ENCODE measurements at regions not wholly inside any gene's neighbourhood (a gene's known extent, or its start where the extent isn't known, plus 50 kb on each side); places are given as distances from the start of the nearest gene placed in this dataset.
"Not testable (repeated sequence)": the region's sequence is repeated elsewhere in the genome, so short reads cannot be mapped to it uniquely, and the experiment has no call there.

DNA sequence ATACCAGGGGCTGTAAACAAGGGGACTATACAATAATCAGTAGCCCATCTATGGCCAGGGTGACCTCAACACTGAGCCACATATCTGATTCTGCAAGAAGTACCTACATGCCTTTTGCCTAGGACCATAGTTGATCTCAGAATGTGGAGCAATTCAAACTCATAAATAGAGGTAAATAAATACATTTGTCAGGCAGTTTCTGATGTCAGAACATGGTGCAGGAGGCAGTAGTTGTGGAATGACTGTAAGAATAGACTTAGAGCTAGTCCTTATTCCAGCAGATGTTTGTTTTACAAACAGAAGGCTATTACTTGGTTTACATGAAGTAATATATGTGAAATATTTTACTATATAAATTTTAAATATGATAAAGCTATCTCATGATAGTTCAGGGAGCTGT, 330.7 kb upstream of the DAB2 start:
- peak; percentile 42 for DNase-seq (ENCODE audit: low read depth)
- no peak overlapping the region for H3K4me3 ChIP-seq (ENCODE audit: low read depth, low read length)
- TF ChIP-seq CTCF (IDR thresholded peaks at IDR 0.05; ENCODE audit: insufficient read depth, low read depth, low read length): no peak

- not testable (repeated sequence) for DNase-seq (ENCODE audit: low read depth); H3K4me3 ChIP-seq (ENCODE audit: low read depth, low read length)
Measured at GRCh38 chr5:39753747-39754146, 329.0 kb upstream of the DAB2 start.

- TF ChIP-seq CTCF (IDR thresholded peaks at IDR 0.05; ENCODE audit: insufficient read depth, low read depth, low read length): no peak
- no peak for DNase-seq (ENCODE audit: low read depth)
- no peak overlapping the region for H3K4me3 ChIP-seq (ENCODE audit: low read depth, low read length)
Measured at GRCh38 chr5:39750661-39751060, 325.9 kb upstream of the DAB2 start.

- TF ChIP-seq CTCF (IDR thresholded peaks at IDR 0.05; ENCODE audit: insufficient read depth, low read depth, low read length): no peak
- no peak for DNase-seq (ENCODE audit: low read depth)
- no peak overlapping the region for H3K4me3 ChIP-seq (ENCODE audit: low read depth, low read length)
Measured at GRCh38 chr5:39742916-39743315, 318.1 kb upstream of the DAB2 start.

DNA sequence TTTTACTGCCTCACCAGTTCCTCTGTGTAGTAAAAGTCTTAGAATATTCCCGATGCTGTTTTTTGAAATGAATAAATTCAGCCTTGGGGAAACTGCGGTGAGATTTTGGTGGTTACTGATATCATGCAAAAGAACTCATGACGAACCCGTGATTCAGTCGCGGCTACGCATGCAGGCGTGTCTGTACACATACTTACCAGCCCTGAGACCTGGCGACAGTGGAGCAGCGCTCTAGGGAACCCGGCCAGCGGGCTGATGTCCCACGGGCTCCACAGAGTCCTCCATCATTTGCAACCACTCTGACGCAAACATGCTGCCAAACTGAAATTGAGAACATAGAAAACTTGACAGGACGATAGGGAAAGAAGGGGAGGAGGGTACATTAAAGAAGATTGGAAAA, 315.6 kb upstream of the DAB2 start:
- no peak for TF ChIP-seq CTCF (IDR thresholded peaks at IDR 0.05; ENCODE audit: insufficient read depth, low read depth, low read length)
- DNase-seq (ENCODE audit: low read depth): no peak
- H3K4me3 ChIP-seq (ENCODE audit: low read depth, low read length): no peak overlapping the region

- no peak for TF ChIP-seq CTCF (IDR thresholded peaks at IDR 0.05; ENCODE audit: insufficient read depth, low read depth, low read length)
- DNase-seq (ENCODE audit: low read depth): no peak
- H3K4me3 ChIP-seq (ENCODE audit: low read depth, low read length): no peak overlapping the region
Measured at GRCh38 chr5:39732166-39732565, 307.4 kb upstream of the DAB2 start.

DNA sequence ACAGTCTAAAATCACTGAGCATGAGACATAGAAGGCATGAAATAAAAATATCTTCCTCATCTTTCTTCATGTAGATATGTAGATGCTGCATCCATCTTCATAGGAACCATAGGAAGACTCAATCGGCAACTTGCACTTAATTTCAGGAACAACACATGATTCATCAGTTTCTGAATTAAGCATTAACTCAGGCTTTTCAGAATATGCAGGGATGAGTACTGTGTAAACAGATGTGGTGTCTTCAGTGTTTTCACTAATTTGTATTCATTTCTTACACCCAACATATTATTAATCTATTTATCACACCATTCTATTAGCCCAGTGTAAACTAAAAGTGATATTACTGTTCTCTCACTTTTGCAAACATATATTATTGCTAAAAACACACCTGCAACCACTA, 305.9 kb upstream of the DAB2 start:
- no peak overlapping the region for H3K4me3 ChIP-seq (ENCODE audit: low read depth, low read length)
- no peak for DNase-seq (ENCODE audit: low read depth)
- no peak for TF ChIP-seq CTCF (IDR thresholded peaks at IDR 0.05; ENCODE audit: insufficient read depth, low read depth, low read length)
